ENCODE measurements at regions not wholly inside any gene's neighbourhood (a gene's known extent, or its start where the extent isn't known, plus 50 kb on each side); places are given as distances from the start of the nearest gene placed in this dataset.
"Not testable (repeated sequence)": the region's sequence is repeated elsewhere in the genome, so short reads cannot be mapped to it uniquely, and the experiment has no call there.

- Histone ChIP-seq H4K20me1 (ENCODE audit: insufficient read depth, low read length) (no peaks in the 10 kb centered on the region), H3K27me3 (replicated peaks; ENCODE audit: insufficient read depth, low read length) (no peaks in the 10 kb centered on the region), H3K9me3 (replicated peaks; ENCODE audit: insufficient read depth, low read length) (no peaks in the 10 kb centered on the region), H3K4me3 (ENCODE audit: low read length) (no peak overlapping the region), H3K79me2 (ENCODE audit: low read length) (no peaks in the 10 kb centered on the region), H2AFZ (ENCODE audit: low read length) (no peak overlapping the region), H3K36me3 (replicated peaks; ENCODE audit: insufficient read depth, low read length) (no peaks in the 10 kb centered on the region), H3K4me2 (ENCODE audit: low read depth, low read length) (no peak overlapping the region), H3F3A (ENCODE audit: insufficient read depth, low read length) (no peaks in the 10 kb centered on the region), H3K27ac (ENCODE audit: low read length) (no peak overlapping the region), H3K9me2 (replicated peaks; ENCODE audit: insufficient read depth, low read length) (no peaks in the 10 kb centered on the region), H3K9ac (ENCODE audit: low read length) (no peak overlapping the region), H3K4me1 (ENCODE audit: low read length) (no peaks in the 10 kb centered on the region)
- TF ChIP-seq CTCF (IDR thresholded peaks at IDR 0.05; ENCODE audit: low read length): no peak
- TF ChIP-seq EZH2phosphoT487 (IDR thresholded peaks at IDR 0.05; ENCODE audit: low read length): no peak
- TF ChIP-seq EZH2 (optimal IDR thresholded peaks at IDR 0.05; ENCODE audit: low read depth, low read length): no peak
- no peak for DNase-seq
These were observed 634.3 kb downstream of the TRIB2 start for GRCh38 chr2:13351068-13351467.

GRCh38 chr2:13353083-13353482 is 636.3 kb downstream of the TRIB2 start:
- Histone ChIP-seq H3K27ac (ENCODE audit: low read length) (no peak overlapping the region), H3K4me3 (ENCODE audit: low read length) (no peak overlapping the region), H3K79me2 (ENCODE audit: low read length) (no peaks in the 10 kb centered on the region), H3K9me3 (replicated peaks; ENCODE audit: insufficient read depth, low read length) (no peaks in the 10 kb centered on the region), H2AFZ (ENCODE audit: low read length) (no peak overlapping the region), H3F3A (ENCODE audit: insufficient read depth, low read length) (no peaks in the 10 kb centered on the region), H3K4me2 (ENCODE audit: low read depth, low read length) (no peak overlapping the region), H3K4me1 (ENCODE audit: low read length) (no peaks in the 10 kb centered on the region), H3K36me3 (replicated peaks; ENCODE audit: insufficient read depth, low read length) (no peaks in the 10 kb centered on the region), H3K9ac (ENCODE audit: low read length) (no peak overlapping the region), H3K9me2 (replicated peaks; ENCODE audit: insufficient read depth, low read length) (no peaks in the 10 kb centered on the region), H4K20me1 (ENCODE audit: insufficient read depth, low read length) (no peaks in the 10 kb centered on the region), H3K27me3 (replicated peaks; ENCODE audit: insufficient read depth, low read length) (no peaks in the 10 kb centered on the region)
- no peak for TF ChIP-seq EZH2 (optimal IDR thresholded peaks at IDR 0.05; ENCODE audit: low read depth, low read length)
- no peak for DNase-seq

DNA sequence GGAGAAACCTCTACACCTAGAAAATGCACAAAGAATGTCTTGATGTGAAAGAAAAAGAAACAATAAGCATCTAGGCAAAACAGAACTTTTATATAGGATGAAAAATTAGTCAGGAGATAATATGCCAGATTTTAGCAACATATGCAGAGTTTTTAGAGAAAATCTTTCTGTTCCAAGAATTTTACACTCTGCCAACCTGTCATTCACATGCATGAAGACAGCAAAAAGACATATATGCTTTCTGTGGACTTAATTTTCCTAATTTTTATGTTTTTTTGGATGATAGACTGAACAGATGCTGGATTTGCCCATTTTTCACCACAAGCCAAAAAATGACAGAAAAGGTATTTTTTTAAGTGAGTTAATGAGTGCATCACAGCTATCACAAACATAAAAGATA is 637.3 kb downstream of the TRIB2 start:
- Histone ChIP-seq H3K27me3 (replicated peaks; ENCODE audit: insufficient read depth, low read length) (no peaks in the 10 kb centered on the region), H3K9me3 (replicated peaks; ENCODE audit: insufficient read depth, low read length) (no peaks in the 10 kb centered on the region)

GRCh38 chr2:13381928-13382327 is 665.2 kb downstream of the TRIB2 start:
- not testable (repeated sequence) for H3K27me3 ChIP-seq (replicated peaks; ENCODE audit: insufficient read depth, low read length); H3K9me2 ChIP-seq (replicated peaks; ENCODE audit: insufficient read depth, low read length); H3K9ac ChIP-seq (ENCODE audit: low read length); DNase-seq; H3K27ac ChIP-seq (ENCODE audit: low read length); H3K9me3 ChIP-seq (replicated peaks; ENCODE audit: insufficient read depth, low read length); H3K4me2 ChIP-seq (ENCODE audit: low read depth, low read length); H3K4me1 ChIP-seq (ENCODE audit: low read length); H4K20me1 ChIP-seq (ENCODE audit: insufficient read depth, low read length); H3K36me3 ChIP-seq (replicated peaks; ENCODE audit: insufficient read depth, low read length); H3F3A ChIP-seq (ENCODE audit: insufficient read depth, low read length); H3K4me3 ChIP-seq (ENCODE audit: low read length); H2AFZ ChIP-seq (ENCODE audit: low read length); H3K79me2 ChIP-seq (ENCODE audit: low read length)

More for the DNA sequence above, 637.3 kb downstream of the TRIB2 start:
- Histone ChIP-seq H4K20me1 (ENCODE audit: insufficient read depth, low read length) (no peaks in the 10 kb centered on the region), H3K4me1 (ENCODE audit: low read length) (no peaks in the 10 kb centered on the region), H3F3A (ENCODE audit: insufficient read depth, low read length) (no peaks in the 10 kb centered on the region), H3K4me3 (ENCODE audit: low read length) (no peak overlapping the region), H3K4me2 (ENCODE audit: low read depth, low read length) (no peak overlapping the region), H3K27ac (ENCODE audit: low read length) (no peak overlapping the region), H2AFZ (ENCODE audit: low read length) (no peak overlapping the region), H3K36me3 (replicated peaks; ENCODE audit: insufficient read depth, low read length) (no peaks in the 10 kb centered on the region), H3K9me2 (replicated peaks; ENCODE audit: insufficient read depth, low read length) (no peaks in the 10 kb centered on the region), H3K79me2 (ENCODE audit: low read length) (no peaks in the 10 kb centered on the region), H3K9ac (ENCODE audit: low read length) (no peak overlapping the region)
- DNase-seq: no peak
- TF ChIP-seq EZH2phosphoT487 (IDR thresholded peaks at IDR 0.05; ENCODE audit: low read length): no peak

DNA sequence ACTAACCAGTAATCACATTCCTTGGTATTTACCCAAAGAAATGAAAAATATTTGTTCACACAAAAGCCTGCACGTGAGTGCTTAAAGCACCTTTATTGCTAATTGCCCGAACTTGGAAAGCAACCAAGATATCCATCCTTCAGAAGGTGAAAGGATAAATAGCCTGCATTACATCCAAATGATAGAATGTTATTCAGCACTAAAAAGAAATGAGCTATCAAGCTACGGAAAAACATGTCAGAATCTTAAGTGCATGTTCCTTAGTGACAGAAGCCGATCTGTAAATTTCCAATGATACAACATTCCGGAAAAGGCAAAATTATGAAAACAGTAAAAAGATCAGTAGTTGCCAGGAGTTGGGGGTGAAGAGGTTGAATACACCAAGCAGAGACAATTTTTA is 672.4 kb downstream of the TRIB2 start:
- H3K27ac ChIP-seq (ENCODE audit: low read length); DNase-seq; H3K4me3 ChIP-seq (ENCODE audit: low read length); H3K4me1 ChIP-seq (ENCODE audit: low read length); H3K9me2 ChIP-seq (replicated peaks; ENCODE audit: insufficient read depth, low read length); H3K9ac ChIP-seq (ENCODE audit: low read length); H3K9me3 ChIP-seq (replicated peaks; ENCODE audit: insufficient read depth, low read length); H3K36me3 ChIP-seq (replicated peaks; ENCODE audit: insufficient read depth, low read length); H3K4me2 ChIP-seq (ENCODE audit: low read depth, low read length); H3F3A ChIP-seq (ENCODE audit: insufficient read depth, low read length); H3K27me3 ChIP-seq (replicated peaks; ENCODE audit: insufficient read depth, low read length); H3K79me2 ChIP-seq (ENCODE audit: low read length); H2AFZ ChIP-seq (ENCODE audit: low read length); H4K20me1 ChIP-seq (ENCODE audit: insufficient read depth, low read length): not testable (repeated sequence)
